Activated CD4-positive, alpha-beta memory T cell treated with anti-CD3 and anti-CD28 coated beads for 36 hours (primary cell): ENCODE measurements at regions not wholly inside any gene's neighbourhood (a gene's known extent, or its start where the extent isn't known, plus 50 kb on each side); places are given as distances from the start of the nearest gene placed in this dataset.

ENCODE experiments used
- CTCF ChIA-PET: fragments of 350-600 bp; sonication (Branson Sonifier 250); formaldehyde crosslinking; loops from one replicate; lab custom pipeline; 2021; ENCODE audit warnings: antibody characterized with exemption, inconsistent platforms; lab: Charles Lee
- POLR2A ChIA-PET: fragments of 350-600 bp; sonication (Branson Sonifier 250); formaldehyde crosslinking; loops from one replicate; lab custom pipeline; 2021; ENCODE audit warnings: antibody characterized with exemption; lab: Charles Lee
- DNase-seq: peaks from one replicate; pipeline ENCODE4 v3.0.0-alpha.2; 2020
- H3K27ac Mint-ChIP-seq: one replicate; pipeline ENCODE4 v1.8.0; 2021; ENCODE audit warnings: mixed read lengths
- H3K27me3 Mint-ChIP-seq: one replicate; pipeline ENCODE4 v1.8.0; 2021; ENCODE audit warnings: mixed read lengths
- H3K36me3 Mint-ChIP-seq: one replicate; pipeline ENCODE4 v1.8.0; 2021; ENCODE audit warnings: mixed read lengths
- H3K4me1 Mint-ChIP-seq: one replicate; pipeline ENCODE4 v1.8.0; 2021; ENCODE audit warnings: low read depth, mixed read lengths
- H3K4me3 Mint-ChIP-seq: one replicate; pipeline ENCODE4 v1.8.0; 2021; ENCODE audit warnings: mild to moderate bottlenecking, mixed read lengths
- H3K9me3 Mint-ChIP-seq: one replicate; pipeline ENCODE4 v1.8.0; 2021; ENCODE audit warnings: mixed read lengths
- intact Hi-C: fragments of 100-400 bp; cut with micrococcal nuclease; formaldehyde crosslinking; loops from one replicate; pipeline ENCODE4 v1.15.1; 2023

DNA sequence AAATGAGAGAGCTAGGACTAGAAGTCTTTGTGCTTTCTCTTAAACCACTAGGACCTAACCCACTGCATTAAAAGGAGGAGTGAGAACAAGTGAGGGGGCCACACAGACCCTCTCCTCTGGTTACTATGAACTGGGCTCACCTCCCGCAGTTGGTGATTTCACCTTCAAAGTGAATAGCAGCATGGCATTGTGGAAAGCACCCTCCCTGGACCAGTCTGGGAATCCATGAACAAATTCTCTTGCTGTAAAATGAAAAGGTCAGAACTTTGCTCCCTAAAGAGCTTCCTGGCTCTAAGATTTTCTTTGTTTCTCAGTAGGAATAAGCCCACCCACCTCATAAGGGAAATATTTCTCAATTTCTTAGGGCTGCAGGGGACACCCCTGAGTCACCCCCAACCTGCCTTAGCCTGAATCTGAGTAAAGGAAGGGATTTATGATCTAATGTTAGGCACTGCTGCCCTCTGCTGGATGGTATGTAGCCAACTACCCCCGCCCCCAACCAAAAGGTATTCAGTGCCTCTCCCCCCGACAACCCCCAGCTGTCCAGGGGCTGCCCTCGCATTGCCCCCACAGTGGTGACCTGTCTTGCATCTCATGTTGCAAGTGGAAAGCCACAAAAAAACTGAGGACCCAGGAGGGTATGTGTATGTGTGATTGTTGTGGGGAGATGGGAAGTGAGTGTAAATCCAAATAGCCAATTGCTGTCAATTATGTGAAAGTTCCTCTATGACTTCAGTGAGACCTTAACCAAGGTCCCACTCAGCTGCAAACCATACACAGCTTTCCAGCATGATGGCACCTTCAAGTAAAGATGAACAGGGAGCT lies 230.9 kb upstream of the SLC14A2 start:
- ChIA-PET POLR2A (no interaction called here), CTCF (interaction anchor here (0.5 to 5.1 kb wide), 13 partner anchors 12 to 1813 kb away, joined by 3 to 36 read pairs (median 4); no protein-coding TSS in a partner anchor)
- intact Hi-C loops, result loop anchor here (1.0 to 10.0 kb wide), 5 partner anchors 109 to 1812 kb away; no protein-coding TSS in a partner anchor
- Mint-ChIP-seq H3K27me3 (peaks cover 19% of the 10 kb centered on the region), H3K36me3 (no peaks in the 10 kb centered on the region), H3K9me3 (no peaks in the 10 kb centered on the region), H3K4me3 (no peak overlapping the region), H3K4me1 (no peaks in the 10 kb centered on the region), H3K27ac (no peak overlapping the region)
- peak; percentile 44 for DNase-seq

DNA sequence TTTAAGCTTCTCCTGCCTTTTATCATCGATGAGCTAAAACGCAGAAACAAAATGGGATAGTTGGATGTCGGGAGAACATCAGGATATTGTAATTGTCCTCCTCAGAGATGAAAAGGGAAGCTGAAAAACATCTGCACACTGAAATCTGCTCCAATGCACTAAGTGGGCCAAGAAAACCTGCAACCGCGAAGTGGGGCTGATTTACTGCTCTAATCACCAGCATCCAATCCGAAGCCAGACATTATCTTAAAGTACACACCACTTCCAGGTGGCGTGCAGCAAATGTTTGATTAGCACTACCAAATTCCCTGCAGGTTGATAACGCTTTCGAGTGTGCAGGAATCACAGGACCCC lies 230.3 kb upstream of the SLC14A2 start:
- Mint-ChIP-seq H3K36me3 (no peaks in the 10 kb centered on the region), H3K9me3 (no peaks in the 10 kb centered on the region), H3K27me3 (peaks cover 19% of the 10 kb centered on the region), H3K4me1 (no peaks in the 10 kb centered on the region), H3K4me3 (no peak overlapping the region), H3K27ac (no peak overlapping the region)
- DNase-seq, result no peak
- POLR2A ChIA-PET, result no interaction called here
- CTCF ChIA-PET, result interaction anchor here (0.7 to 5.1 kb wide), 10 partner anchors 11 to 1813 kb away, joined by 3 to 36 read pairs (median 4); no protein-coding TSS in a partner anchor
- intact Hi-C loops, result loop anchor here (1.0 to 10.0 kb wide), 5 partner anchors 110 to 1813 kb away; no protein-coding TSS in a partner anchor

DNA sequence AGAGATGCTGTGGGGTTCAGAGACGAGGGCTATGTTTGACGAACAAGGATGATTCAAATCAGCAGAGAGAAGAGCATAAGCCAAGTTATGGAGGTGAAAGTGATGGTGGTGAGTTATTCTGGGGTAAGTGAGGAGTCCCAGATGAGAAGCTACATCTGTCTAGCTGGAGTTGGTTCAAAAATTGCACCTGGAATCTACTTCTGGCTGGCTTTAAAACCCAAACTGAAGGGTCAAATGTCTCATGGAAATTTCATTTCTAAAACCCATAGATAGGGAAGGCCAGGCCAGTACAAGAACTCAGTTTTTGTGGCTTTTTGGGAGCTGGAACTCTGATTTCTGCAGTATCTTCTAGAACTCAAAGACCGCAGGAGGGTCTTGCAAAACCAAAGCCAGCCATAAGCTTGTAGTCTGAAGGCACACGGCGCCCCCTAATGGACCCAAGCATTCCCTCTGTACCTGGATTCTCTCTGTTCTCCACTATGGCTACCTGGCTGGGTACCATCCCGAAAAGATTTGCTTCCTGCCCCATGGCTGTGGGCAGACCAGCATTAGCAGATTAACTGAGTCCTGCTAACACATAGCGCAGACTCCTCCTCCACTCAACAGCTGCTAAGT lies 229.1 kb upstream of the SLC14A2 start:
- intact Hi-C loops, result loop anchor here (10.0 kb wide), 2 partner anchors 491 to 711 kb away; no protein-coding TSS in a partner anchor
- no peak overlapping the region for H3K4me3 Mint-ChIP-seq
- no peaks in the 10 kb centered on the region for H3K4me1 Mint-ChIP-seq
- CTCF ChIA-PET, result interaction anchor here (0.8 to 5.1 kb wide), 4 partner anchors 94 to 1764 kb away, joined by 3 to 36 read pairs (median 6); no protein-coding TSS in a partner anchor
- peak; percentile 13 for DNase-seq
- H3K27ac Mint-ChIP-seq, result no peak overlapping the region
- no peaks in the 10 kb centered on the region for H3K36me3 Mint-ChIP-seq
- H3K9me3 Mint-ChIP-seq, result no peaks in the 10 kb centered on the region
- peaks cover 19% of the 10 kb centered on the region for H3K27me3 Mint-ChIP-seq
- POLR2A ChIA-PET, result no interaction called here

DNA sequence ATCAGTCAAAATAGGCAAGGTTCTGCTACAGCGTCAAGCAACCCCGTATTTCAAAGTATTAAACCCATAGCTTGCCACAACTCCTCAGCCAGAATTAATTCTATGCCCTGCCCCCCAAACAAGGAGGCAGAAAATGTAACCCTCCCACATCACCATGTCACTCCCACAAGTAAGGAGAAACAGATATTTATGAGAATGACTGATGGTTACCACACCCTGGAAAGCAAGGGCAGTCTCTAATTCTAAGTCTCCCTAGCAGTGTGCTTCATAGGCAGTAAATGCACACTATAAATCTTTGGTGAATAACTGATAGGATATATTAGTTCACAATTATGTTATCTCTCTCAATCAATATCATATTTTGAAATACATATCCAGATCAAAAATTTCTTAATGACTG lies 228.0 kb upstream of the SLC14A2 start:
- no peak for DNase-seq
- no peak overlapping the region for H3K27ac Mint-ChIP-seq
- H3K9me3 Mint-ChIP-seq, result no peaks in the 10 kb centered on the region
- ChIA-PET CTCF (interaction anchor here (5.1 kb wide), 1 partner anchor 112 kb away, joined by 36 read pairs; no protein-coding TSS in a partner anchor), POLR2A (no interaction called here)
- H3K4me3 Mint-ChIP-seq, result no peak overlapping the region
- intact Hi-C loops, result loop anchor here (10.0 kb wide), 2 partner anchors 492 to 712 kb away; no protein-coding TSS in a partner anchor
- peaks cover 19% of the 10 kb centered on the region for H3K27me3 Mint-ChIP-seq
- H3K36me3 Mint-ChIP-seq, result no peaks in the 10 kb centered on the region
- H3K4me1 Mint-ChIP-seq, result no peaks in the 10 kb centered on the region

DNA sequence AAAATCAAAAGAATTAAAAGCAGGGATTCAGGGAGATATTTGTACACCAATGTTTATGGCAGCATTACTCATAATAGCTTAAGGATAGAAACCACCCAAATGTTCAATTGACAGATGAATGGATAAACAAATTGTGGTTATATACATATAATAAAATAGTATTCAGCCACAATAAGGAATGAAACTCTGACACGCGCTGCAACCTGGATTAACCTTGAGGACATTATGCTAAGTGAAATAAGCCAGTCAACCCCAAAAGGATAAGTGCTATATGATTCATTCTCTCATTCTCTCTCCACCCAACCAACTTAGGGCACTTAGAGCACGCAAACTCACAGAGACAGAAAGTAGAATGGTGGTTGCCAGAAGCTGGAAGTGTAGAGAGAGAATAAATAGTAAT lies 216.8 kb upstream of the SLC14A2 start:
- H3K27ac Mint-ChIP-seq, result no peak overlapping the region
- no peaks in the 10 kb centered on the region for H3K36me3 Mint-ChIP-seq
- ChIA-PET CTCF (interaction anchor here (0.6 kb wide), 1 partner anchor 38 kb away, joined by 3 read pairs; no protein-coding TSS in a partner anchor), POLR2A (no interaction called here)
- DNase-seq, result no peak
- H3K27me3 Mint-ChIP-seq, result peaks cover 12% of the 10 kb centered on the region
- no peaks in the 10 kb centered on the region for H3K9me3 Mint-ChIP-seq
- H3K4me1 Mint-ChIP-seq, result peaks cover 2% of the 10 kb centered on the region
- no peak overlapping the region for H3K4me3 Mint-ChIP-seq
- intact Hi-C loops, result no loop called here

DNA sequence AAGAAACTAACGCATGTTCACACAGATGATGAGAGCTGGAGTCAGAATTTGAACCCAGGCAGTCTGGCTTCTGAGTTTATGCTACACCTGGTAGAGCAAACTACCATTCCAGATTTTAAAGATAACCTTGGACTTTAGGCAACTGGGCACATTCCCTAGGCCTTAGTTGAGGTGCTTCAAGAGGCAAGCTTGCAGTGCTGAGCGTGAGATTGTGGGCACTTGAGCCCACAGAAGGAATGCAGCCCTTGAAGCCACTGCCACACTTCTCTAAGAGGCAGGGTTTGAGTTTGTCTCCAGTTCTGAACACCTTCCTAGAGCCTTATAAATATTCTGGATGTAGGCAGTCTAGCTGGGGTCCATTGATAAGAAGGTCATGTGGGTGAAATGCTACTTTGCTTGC lies 216.1 kb upstream of the SLC14A2 start:
- DNase-seq, result no peak
- intact Hi-C loops, result no loop called here
- POLR2A ChIA-PET, result no interaction called here
- no peak overlapping the region for H3K4me3 Mint-ChIP-seq
- no peak overlapping the region for H3K27ac Mint-ChIP-seq
- H3K27me3 Mint-ChIP-seq, result peaks cover 10% of the 10 kb centered on the region
- no peaks in the 10 kb centered on the region for H3K9me3 Mint-ChIP-seq
- H3K4me1 Mint-ChIP-seq, result peaks cover 2% of the 10 kb centered on the region
- CTCF ChIA-PET, result no interaction called here
- H3K36me3 Mint-ChIP-seq, result no peaks in the 10 kb centered on the region

DNA sequence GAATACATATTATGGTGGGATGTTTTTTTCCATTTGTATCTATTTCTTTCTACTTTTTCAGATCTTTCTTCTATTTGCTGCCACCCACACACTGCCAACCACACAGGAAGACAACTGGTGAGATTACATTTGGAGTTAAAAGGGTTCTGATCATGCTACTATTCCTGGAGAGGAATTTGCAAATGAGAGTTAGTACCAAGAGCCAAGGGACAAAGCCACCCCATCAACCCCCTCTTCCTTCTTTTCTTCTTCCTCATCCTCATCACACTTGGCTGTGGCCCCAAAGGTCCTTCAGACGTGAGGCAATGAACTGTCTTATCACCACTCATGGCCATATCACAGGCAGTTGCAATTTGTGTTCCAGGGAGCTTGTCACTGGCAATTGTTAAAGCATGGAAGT lies 215.6 kb upstream of the SLC14A2 start:
- POLR2A ChIA-PET, result no interaction called here
- CTCF ChIA-PET, result no interaction called here
- intact Hi-C loops, result loop anchor here (5.0 kb wide), 1 partner anchor 202 kb away; no protein-coding TSS in a partner anchor

DNA sequence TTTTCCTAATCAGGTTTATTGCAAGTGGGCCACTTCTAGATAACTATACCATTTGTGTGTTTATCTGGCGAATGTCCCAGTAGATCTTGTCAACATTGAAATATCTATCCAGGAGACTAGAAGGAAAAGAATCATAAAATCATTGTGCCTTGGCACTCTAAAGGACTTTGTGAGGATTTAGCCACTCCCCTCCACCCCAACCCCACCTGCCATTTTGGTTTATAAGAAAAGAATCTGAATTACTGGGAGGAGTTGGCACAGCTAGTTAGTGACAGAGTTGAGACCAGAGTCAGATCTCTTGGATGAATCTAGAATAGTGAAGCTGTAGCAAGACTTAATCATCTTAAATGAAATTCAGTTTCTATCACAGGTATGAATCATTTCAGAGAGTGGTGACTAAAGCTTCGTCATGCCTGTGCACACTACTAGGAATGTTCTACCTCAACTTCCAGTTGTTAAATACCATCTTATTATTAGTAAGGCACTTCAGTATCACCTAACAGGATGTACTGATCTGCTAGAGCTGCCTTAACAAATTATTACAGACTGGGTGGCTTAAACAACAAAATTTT lies 212.7 kb upstream of the SLC14A2 start:
- ChIA-PET POLR2A (no interaction called here), CTCF (no interaction called here)
- no peak for DNase-seq
- Mint-ChIP-seq H3K27ac (no peak overlapping the region), H3K27me3 (peaks cover 10% of the 10 kb centered on the region), H3K4me1 (peaks cover 2% of the 10 kb centered on the region), H3K4me3 (no peak overlapping the region), H3K36me3 (no peaks in the 10 kb centered on the region), H3K9me3 (no peaks in the 10 kb centered on the region)
- intact Hi-C loops, result loop anchor here (5.0 kb wide), 1 partner anchor 205 kb away; no protein-coding TSS in a partner anchor

More for the DNA sequence above, 215.6 kb upstream of the SLC14A2 start:
- H3K27ac Mint-ChIP-seq, result no peak overlapping the region
- peaks cover 10% of the 10 kb centered on the region for H3K27me3 Mint-ChIP-seq
- no peaks in the 10 kb centered on the region for H3K9me3 Mint-ChIP-seq
- H3K4me1 Mint-ChIP-seq, result peaks cover 2% of the 10 kb centered on the region
- DNase-seq, result no peak
- no peak overlapping the region for H3K4me3 Mint-ChIP-seq
- H3K36me3 Mint-ChIP-seq, result no peaks in the 10 kb centered on the region

DNA sequence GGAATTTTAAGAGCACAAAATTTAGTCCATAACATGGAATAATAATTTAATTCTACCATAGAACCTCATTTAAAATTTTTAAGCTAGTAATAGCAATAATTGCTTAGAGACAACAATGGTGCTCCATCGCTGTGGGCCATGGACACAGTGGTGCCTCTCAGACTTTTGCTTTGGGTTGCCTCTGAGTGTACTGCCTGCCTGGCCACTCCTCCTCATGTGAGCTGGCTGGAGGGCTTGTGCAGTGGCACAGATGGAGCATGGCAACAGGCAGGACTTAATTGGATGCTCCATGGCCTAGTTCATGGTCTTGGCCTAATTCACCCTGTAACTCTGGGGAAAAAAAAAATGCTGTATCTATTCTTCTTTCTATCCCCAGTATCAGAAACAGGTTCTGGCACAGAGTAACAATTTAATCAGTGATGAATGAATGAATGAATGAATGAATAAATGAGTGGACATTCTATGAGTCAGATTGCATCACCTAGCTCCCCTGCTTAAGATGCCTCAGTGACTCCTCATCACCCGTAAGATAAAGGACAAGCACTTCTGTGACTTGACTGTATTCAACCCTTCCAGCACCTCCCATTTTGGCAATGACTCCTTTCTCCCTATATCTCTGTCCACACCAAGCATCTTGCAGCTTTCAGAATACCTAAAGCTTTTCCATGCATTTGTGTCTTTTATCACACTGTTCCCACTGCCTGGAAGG lies 211.8 kb upstream of the SLC14A2 start:
- no peak overlapping the region for H3K4me3 Mint-ChIP-seq
- no peaks in the 10 kb centered on the region for H3K9me3 Mint-ChIP-seq
- H3K27ac Mint-ChIP-seq, result no peak overlapping the region
- H3K27me3 Mint-ChIP-seq, result peaks cover 8% of the 10 kb centered on the region
- ChIA-PET POLR2A (no interaction called here), CTCF (no interaction called here)
- peaks cover 2% of the 10 kb centered on the region for H3K4me1 Mint-ChIP-seq
- H3K36me3 Mint-ChIP-seq, result no peaks in the 10 kb centered on the region
- DNase-seq, result no peak
- intact Hi-C loops, result loop anchor here (5.0 kb wide), 1 partner anchor 206 kb away; no protein-coding TSS in a partner anchor

DNA sequence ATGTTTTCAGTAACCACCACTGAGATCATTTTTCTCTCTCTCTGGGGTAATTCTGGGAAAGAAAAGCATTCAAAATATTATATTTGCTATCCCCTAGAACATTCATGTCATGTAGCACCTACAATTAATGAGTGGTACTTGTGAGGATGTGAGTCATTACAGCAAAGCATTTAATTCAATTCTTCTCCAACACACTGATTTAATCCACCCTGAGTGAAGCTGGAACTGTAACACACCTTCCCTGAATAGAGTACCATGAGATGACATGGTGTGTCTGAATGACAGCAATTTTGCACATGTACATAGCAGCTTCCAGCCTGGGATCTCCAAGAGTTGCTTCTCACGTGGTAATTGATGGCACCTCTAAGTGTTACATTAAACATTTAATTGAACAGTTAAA lies 207.1 kb upstream of the SLC14A2 start:
- Mint-ChIP-seq H3K4me3 (no peak overlapping the region), H3K9me3 (no peaks in the 10 kb centered on the region), H3K36me3 (no peaks in the 10 kb centered on the region), H3K27ac (no peak overlapping the region), H3K27me3 (peaks cover 3% of the 10 kb centered on the region), H3K4me1 (no peaks in the 10 kb centered on the region)
- CTCF ChIA-PET, result no interaction called here
- POLR2A ChIA-PET, result no interaction called here
- intact Hi-C loops, result no loop called here
- no peak for DNase-seq

DNA sequence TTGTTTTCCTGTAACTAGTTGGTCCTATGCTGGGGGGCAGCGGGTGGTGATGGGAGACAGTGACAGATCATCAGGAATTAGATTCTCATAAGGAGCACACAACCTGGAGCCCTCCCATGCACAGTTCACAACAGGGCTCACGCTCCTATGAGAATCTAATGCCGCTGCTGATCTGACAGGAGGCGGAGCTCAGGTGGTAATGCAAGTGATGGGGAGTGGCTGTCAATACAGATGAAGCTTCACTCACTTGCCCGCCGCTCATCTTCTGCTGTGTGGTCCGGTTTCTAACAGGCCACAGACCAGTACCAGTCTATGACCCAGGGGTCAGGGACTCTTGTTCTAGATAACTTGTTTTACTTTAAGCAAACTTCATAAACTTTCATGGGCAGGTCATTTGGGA lies 205.3 kb upstream of the SLC14A2 start:
- ChIA-PET POLR2A (no interaction called here), CTCF (no interaction called here)
- H3K27me3 Mint-ChIP-seq, result peaks cover 2% of the 10 kb centered on the region

More for the DNA sequence above, 205.3 kb upstream of the SLC14A2 start:
- DNase-seq, result no peak
- no peak overlapping the region for H3K4me3 Mint-ChIP-seq
- no peaks in the 10 kb centered on the region for H3K36me3 Mint-ChIP-seq
- H3K4me1 Mint-ChIP-seq, result no peaks in the 10 kb centered on the region
- intact Hi-C loops, result no loop called here
- H3K9me3 Mint-ChIP-seq, result no peaks in the 10 kb centered on the region
- no peak overlapping the region for H3K27ac Mint-ChIP-seq
